PC-9 (cell line): ENCODE measurements at regions not wholly inside any gene's neighbourhood (a gene's known extent, or its start where the extent isn't known, plus 50 kb on each side); places are given as distances from the start of the nearest gene placed in this dataset.

Experiments
- EZH2 ChIP-seq: fragments of 200-600 bp; sonication (generic); IDR thresholded peaks from 2 replicates; pipeline ENCODE4 v1.8.0; 2017; ENCODE audit warnings: antibody characterized with exemption, low read depth
- TF ChIP-seq, protein P1 (sequence below): fragments of 200-600 bp; sonication (generic); conservative IDR thresholded peaks from 2 replicates; pipeline ENCODE4 v1.6.1; 2017; ENCODE audit warnings: mixed run types, antibody characterized with exemption, mild to moderate bottlenecking, moderate library complexity

DNA sequence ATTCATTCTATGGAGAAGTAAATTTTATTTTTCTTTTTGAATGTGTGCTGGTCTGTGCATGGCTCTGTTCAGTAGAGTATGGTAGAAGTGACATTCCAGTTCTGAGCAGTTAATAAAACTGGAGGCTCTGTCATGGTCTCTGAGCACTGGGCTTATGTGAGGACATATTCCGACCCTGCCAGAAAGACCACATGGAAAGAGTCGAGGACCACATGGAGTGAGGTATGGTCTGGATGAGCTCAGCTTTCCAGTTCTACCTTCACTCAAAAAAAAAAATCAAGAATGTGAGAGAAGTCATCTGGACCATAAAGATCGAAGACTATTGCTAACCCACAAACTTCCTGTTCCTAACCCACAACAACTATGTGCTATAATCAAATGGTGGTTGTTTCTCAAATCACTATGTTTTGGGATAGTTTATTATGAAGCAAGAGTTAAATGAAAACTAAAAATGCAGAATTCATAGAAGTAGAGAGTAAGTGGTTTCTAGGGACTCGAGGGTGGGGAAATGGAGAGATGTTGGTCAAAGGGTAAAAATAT is 534.2 kb upstream of the ANO5 start:
- TF ChIP-seq, protein P1, sequence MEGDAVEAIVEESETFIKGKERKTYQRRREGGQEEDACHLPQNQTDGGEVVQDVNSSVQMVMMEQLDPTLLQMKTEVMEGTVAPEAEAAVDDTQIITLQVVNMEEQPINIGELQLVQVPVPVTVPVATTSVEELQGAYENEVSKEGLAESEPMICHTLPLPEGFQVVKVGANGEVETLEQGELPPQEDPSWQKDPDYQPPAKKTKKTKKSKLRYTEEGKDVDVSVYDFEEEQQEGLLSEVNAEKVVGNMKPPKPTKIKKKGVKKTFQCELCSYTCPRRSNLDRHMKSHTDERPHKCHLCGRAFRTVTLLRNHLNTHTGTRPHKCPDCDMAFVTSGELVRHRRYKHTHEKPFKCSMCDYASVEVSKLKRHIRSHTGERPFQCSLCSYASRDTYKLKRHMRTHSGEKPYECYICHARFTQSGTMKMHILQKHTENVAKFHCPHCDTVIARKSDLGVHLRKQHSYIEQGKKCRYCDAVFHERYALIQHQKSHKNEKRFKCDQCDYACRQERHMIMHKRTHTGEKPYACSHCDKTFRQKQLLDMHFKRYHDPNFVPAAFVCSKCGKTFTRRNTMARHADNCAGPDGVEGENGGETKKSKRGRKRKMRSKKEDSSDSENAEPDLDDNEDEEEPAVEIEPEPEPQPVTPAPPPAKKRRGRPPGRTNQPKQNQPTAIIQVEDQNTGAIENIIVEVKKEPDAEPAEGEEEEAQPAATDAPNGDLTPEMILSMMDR, result no peak
- TF ChIP-seq EZH2, result no peak
